SK-N-MC (cell line): ENCODE measurements at regions not wholly inside any gene's neighbourhood (a gene's known extent, or its start where the extent isn't known, plus 50 kb on each side); places are given as distances from the start of the nearest gene placed in this dataset.

Source experiments
- EZH2 ChIP-seq: fragments of 200-600 bp; sonication (generic); IDR thresholded peaks from one replicate; pipeline ENCODE4 v1.6.1; 2017; ENCODE audit warnings: antibody characterized with exemption
- FOXP2 ChIP-seq: optimal IDR thresholded peaks from 2 replicates; pipeline ENCODE3; 2011; ENCODE audit warnings: mild to moderate bottlenecking, moderate library complexity; ENCODE audit not compliant: insufficient read depth; ENCODE audit errors: extremely low read length, control extremely low read depth
- POLR2AphosphoS5 ChIP-seq: IDR thresholded peaks from 2 replicates; pipeline ENCODE4 v1.6.1; 2012; ENCODE audit warnings: mild to moderate bottlenecking, low read depth, low read length, borderline replicate concordance

- TF ChIP-seq POLR2AphosphoS5, result no peak
- TF ChIP-seq EZH2, result no peak
- no peak for TF ChIP-seq FOXP2
These were observed 1221.1 kb upstream of the ADGRL3 start for GRCh38 chr4:59979061-59979460.
